ENCODE measurements at regions not wholly inside any gene's neighbourhood (a gene's known extent, or its start where the extent isn't known, plus 50 kb on each side); places are given as distances from the start of the nearest gene placed in this dataset.

- Mint-ChIP-seq H3K27me3 (peaks cover 0 to 38% of the 10 kb centered on the region in 2 donors), H3K36me3 (ENCODE audit: insufficient read depth) (peaks cover 3% of the 10 kb centered on the region), H3K4me3 (no peak overlapping the region), H3K27ac (no peak overlapping the region), H3K4me1 (ENCODE audit: low read depth in 2 of 2) (peaks cover 0 to 3% of the 10 kb centered on the region in 2 donors), H3K9me3 (no peaks in the 10 kb centered on the region)
- no peak for DNase-seq
- ATAC-seq (replicated peaks), result no peak
These were observed 144.8 kb upstream of the VANGL1 start for GRCh38 chr1:115496904-115497527.

DNA sequence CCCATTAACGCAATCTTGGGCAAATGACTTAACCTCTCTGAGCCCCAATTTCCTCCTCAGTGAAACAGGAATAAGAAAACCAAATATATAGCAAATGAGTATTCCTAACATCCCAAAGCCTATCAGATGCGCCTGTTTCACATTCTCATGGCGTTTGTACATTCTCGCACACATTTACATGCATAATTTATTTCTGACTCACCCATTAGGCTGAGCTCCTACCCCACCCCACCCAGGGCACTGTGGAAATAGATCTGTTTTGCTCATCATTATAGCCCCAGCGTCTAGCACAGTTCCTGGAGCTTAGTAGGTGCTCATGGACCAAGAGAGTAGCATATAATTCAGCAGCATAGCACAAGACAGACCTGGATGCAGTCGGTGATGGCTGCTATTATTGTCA is 146.1 kb upstream of the VANGL1 start:
- no peak overlapping the region for H3K27ac Mint-ChIP-seq
- no peak for DNase-seq
- H3K27me3 Mint-ChIP-seq, result peaks cover 0 to 29% of the 10 kb centered on the region in 2 donors
- H3K4me1 Mint-ChIP-seq (ENCODE audit: low read depth in 2 of 2), result peaks cover 0 to 3% of the 10 kb centered on the region in 2 donors
- H3K9me3 Mint-ChIP-seq, result no peaks in the 10 kb centered on the region
- no peak for ATAC-seq (replicated peaks)
- H3K4me3 Mint-ChIP-seq, result no peak overlapping the region
- H3K36me3 Mint-ChIP-seq (ENCODE audit: insufficient read depth), result peaks cover 3% of the 10 kb centered on the region

- Mint-ChIP-seq H3K9me3 (no peaks in the 10 kb centered on the region), H3K4me3 (no peak overlapping the region), H3K36me3 (ENCODE audit: insufficient read depth) (peaks cover 3% of the 10 kb centered on the region), H3K4me1 (ENCODE audit: low read depth in 2 of 2) (peaks cover 0 to 3% of the 10 kb centered on the region in 2 donors), H3K27me3 (peaks cover 0 to 29% of the 10 kb centered on the region in 2 donors), H3K27ac (no peak overlapping the region)
- DNase-seq, result no peak
- ATAC-seq (replicated peaks), result no peak
These were observed 146.7 kb upstream of the VANGL1 start for GRCh38 chr1:115495111-115495510.

DNA sequence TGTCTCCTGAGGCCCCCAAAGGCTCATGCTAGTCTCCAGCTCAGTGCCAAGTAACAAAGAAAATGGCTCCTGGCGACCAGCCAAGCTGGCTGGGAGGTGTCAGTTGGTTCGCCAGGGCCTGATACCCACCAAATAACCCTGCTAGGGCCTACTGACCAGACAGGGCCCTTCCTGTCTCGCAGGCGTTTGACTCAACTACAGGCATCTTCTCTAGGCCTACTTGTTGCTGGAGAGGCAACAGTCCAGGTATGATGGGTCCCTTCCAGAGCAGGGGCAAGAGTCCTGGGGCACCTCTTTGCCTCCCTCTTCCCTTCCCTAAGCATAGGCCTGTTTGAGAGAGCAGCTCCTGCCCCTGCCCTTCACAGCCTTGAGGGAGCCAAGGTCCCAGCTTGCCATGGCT is 147.9 kb upstream of the VANGL1 start:
- DNase-seq (no peak), ATAC-seq (replicated peaks) (no peak)
- Mint-ChIP-seq H3K36me3 (ENCODE audit: insufficient read depth) (peaks cover 3% of the 10 kb centered on the region), H3K27me3 (peaks cover 0 to 27% of the 10 kb centered on the region in 2 donors), H3K9me3 (no peaks in the 10 kb centered on the region), H3K27ac (no peak overlapping the region), H3K4me1 (ENCODE audit: low read depth in 2 of 2) (peaks cover 0 to 3% of the 10 kb centered on the region in 2 donors), H3K4me3 (no peak overlapping the region)

DNA sequence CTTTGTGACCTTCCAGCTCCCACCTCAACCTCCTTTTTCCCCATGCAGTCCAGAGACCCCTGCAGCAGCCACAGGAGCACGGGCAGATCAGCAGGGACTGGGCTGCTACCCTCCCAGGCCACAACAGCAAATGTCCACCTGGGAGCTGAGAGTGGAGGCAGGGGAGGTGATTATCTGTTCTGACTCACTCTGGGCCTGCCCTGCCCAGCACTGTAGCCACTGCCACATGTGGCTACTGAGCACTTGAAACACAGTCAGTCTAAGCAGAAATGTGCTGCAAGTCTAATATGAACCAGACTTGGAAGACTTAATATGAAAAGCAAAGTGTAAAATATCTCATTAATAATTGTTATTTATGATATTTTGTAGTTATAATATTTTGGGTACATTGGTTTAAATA is 148.9 kb upstream of the VANGL1 start:
- peaks cover 0 to 3% of the 10 kb centered on the region in 2 donors for H3K4me1 Mint-ChIP-seq (ENCODE audit: low read depth in 2 of 2)
- H3K9me3 Mint-ChIP-seq, result no peaks in the 10 kb centered on the region
- no peak overlapping the region for H3K27ac Mint-ChIP-seq
- H3K36me3 Mint-ChIP-seq (ENCODE audit: insufficient read depth), result peaks cover 3% of the 10 kb centered on the region
- H3K4me3 Mint-ChIP-seq, result no peak overlapping the region
- H3K27me3 Mint-ChIP-seq, result peaks cover 0 to 17% of the 10 kb centered on the region in 2 donors
- DNase-seq (no peak), ATAC-seq (replicated peaks) (no peak)

GRCh38 chr1:115492019-115492595 is 149.7 kb upstream of the VANGL1 start:
- no peak overlapping the region for H3K27ac Mint-ChIP-seq
- H3K4me3 Mint-ChIP-seq, result no peak overlapping the region
- H3K27me3 Mint-ChIP-seq, result peaks cover 0 to 12% of the 10 kb centered on the region in 2 donors
- no peaks in the 10 kb centered on the region for H3K9me3 Mint-ChIP-seq
- DNase-seq (no peak), ATAC-seq (replicated peaks) (no peak)
- peaks cover 0 to 3% of the 10 kb centered on the region in 2 donors for H3K4me1 Mint-ChIP-seq (ENCODE audit: low read depth in 2 of 2)
- peaks cover 3% of the 10 kb centered on the region for H3K36me3 Mint-ChIP-seq (ENCODE audit: insufficient read depth)

DNA sequence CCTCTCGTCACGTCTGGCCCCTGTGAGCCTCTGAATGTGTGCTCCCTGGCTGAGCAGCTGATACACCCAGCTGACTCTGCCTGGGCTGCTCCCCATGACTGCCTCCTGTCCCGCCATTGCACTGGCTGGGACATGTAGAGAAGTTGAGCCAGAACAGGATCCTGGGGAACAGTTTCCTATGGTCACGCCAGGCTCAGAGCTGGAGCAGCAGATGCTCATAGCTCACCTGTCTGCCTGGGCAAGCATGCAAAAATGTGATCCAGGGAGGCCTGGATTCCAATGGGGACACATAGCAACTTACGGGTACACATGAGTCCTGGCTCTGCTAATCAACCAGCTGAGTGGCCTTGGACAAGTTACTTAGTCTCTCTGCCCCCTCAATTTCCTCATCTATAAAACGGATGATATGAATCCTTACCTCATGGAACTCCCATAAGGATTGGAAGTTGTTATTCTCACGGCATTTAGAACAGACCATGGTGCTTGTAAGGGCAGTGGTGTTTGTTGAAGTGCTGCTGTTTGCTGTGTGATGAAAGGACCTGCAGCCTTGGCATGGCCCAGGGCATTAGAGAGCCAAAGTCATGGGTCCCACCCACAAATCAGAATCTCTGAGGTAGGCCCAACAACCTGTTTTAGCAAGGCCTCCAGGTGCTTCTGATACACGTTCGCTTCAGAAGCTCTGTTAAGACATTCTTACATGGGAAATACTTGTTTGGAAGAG is 150.3 kb upstream of the VANGL1 start:
- no peak for DNase-seq
- Mint-ChIP-seq H3K27me3 (peaks cover 5 to 15% of the 10 kb centered on the region in 2 donors), H3K4me1 (ENCODE audit: low read depth in 2 of 2) (peaks cover 0 to 3% of the 10 kb centered on the region in 2 donors), H3K27ac (no peak overlapping the region), H3K36me3 (ENCODE audit: insufficient read depth) (peaks cover 3% of the 10 kb centered on the region), H3K4me3 (no peak overlapping the region), H3K9me3 (no peaks in the 10 kb centered on the region)
- ATAC-seq (replicated peaks), result no peak

DNA sequence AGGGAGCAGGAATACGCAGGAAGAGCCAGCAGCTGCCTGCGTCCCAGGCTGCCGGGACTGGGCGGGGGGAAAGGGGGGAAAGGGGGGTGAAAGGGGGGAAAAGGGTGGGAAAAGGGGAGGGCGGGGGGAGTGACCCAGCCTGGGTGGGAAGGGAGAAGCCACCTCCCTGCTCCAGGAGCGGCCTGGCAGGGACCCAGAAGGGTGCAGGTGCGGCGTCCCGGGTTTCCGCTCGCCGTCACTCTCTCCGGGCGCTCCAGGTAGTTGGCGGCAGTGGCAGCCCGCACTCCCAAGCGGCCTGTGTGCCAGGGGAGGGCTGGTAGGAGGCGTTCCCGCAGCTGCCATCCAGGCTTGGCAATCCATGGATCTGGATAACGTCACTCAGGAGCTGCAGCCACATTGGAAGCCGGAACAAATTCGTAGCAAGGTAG is 141.0 kb upstream of the NGF start:
- H3K36me3 Mint-ChIP-seq (ENCODE audit: insufficient read depth), result no peaks in the 10 kb centered on the region
- no peaks in the 10 kb centered on the region for H3K9me3 Mint-ChIP-seq
- H3K4me3 Mint-ChIP-seq, result no peak overlapping the region
- no peak for ATAC-seq (replicated peaks)
- peaks cover 28 to 65% of the 10 kb centered on the region in 2 donors for H3K27me3 Mint-ChIP-seq
- H3K27ac Mint-ChIP-seq, result no peak overlapping the region
- peaks cover 0 to 2% of the 10 kb centered on the region in 2 donors for H3K4me1 Mint-ChIP-seq (ENCODE audit: low read depth in 2 of 2)
- no peak for DNase-seq

DNA sequence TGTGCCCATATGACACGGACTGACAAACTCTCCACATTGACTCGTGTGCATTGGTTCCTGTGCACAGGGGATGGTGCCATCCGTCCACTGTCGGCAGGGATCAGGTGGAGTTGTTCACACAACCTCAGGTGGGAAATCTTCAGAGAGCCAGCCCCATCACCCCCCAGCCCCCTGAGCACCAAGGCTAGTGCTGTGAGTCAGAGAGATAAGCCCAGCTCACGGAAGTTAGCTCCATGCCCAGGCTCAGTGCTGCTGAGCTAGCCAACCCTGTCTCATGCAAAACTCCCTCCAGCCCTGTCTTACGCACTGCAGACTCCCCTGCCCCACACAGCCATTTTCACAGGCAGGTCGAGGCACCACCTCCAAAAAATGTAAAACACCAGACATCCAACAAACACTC is 139.0 kb upstream of the NGF start:
- no peaks in the 10 kb centered on the region for H3K36me3 Mint-ChIP-seq (ENCODE audit: insufficient read depth)
- ATAC-seq (replicated peaks) (no peak), DNase-seq (no peak)
- H3K27ac Mint-ChIP-seq, result no peak overlapping the region
- H3K4me3 Mint-ChIP-seq, result no peak overlapping the region
- H3K4me1 Mint-ChIP-seq (ENCODE audit: low read depth in 2 of 2), result peaks cover 0 to 4% of the 10 kb centered on the region in 2 donors
- H3K27me3 Mint-ChIP-seq, result peaks cover 27 to 76% of the 10 kb centered on the region in 2 donors
- no peaks in the 10 kb centered on the region for H3K9me3 Mint-ChIP-seq

DNA sequence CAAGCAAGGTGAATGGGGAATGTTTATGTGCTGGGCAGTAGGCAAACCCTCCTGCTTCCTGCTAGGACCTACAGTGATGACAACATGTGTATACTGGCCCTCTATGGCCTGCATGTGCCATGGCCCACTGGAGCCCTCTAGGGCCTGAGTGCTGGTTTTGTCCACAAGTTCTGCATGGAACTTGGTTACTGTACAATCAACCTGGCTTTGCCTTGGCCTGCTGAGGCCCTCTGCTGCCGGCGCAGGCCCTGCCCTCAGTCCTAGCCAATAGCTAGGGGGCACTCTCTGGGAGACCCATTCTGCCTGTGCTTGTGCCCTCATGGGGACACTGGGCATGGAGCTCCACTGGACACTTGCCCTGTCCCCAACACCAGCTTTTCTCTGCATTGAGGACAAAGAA is 138.6 kb upstream of the NGF start:
- no peaks in the 10 kb centered on the region for H3K36me3 Mint-ChIP-seq (ENCODE audit: insufficient read depth)

GRCh38 chr1:115475901-115476300 is 137.9 kb upstream of the NGF start:
- H3K9me3 Mint-ChIP-seq, result no peaks in the 10 kb centered on the region
- H3K27me3 Mint-ChIP-seq, result peaks cover 27 to 68% of the 10 kb centered on the region in 2 donors
- H3K36me3 Mint-ChIP-seq (ENCODE audit: insufficient read depth), result no peaks in the 10 kb centered on the region
- peaks cover 0 to 4% of the 10 kb centered on the region in 2 donors for H3K4me1 Mint-ChIP-seq (ENCODE audit: low read depth in 2 of 2)
- H3K4me3 Mint-ChIP-seq, result no peak overlapping the region
- ATAC-seq (replicated peaks), result no peak
- DNase-seq, result no peak
- H3K27ac Mint-ChIP-seq, result no peak overlapping the region

More for the DNA sequence above, 138.6 kb upstream of the NGF start:
- H3K9me3 Mint-ChIP-seq, result no peaks in the 10 kb centered on the region
- H3K4me1 Mint-ChIP-seq (ENCODE audit: low read depth in 2 of 2), result peaks cover 0 to 4% of the 10 kb centered on the region in 2 donors
- peaks cover 27 to 75% of the 10 kb centered on the region in 2 donors for H3K27me3 Mint-ChIP-seq
- H3K27ac Mint-ChIP-seq, result no peak overlapping the region
- ATAC-seq (replicated peaks) (no peak), DNase-seq (no peak)
- no peak overlapping the region for H3K4me3 Mint-ChIP-seq

DNA sequence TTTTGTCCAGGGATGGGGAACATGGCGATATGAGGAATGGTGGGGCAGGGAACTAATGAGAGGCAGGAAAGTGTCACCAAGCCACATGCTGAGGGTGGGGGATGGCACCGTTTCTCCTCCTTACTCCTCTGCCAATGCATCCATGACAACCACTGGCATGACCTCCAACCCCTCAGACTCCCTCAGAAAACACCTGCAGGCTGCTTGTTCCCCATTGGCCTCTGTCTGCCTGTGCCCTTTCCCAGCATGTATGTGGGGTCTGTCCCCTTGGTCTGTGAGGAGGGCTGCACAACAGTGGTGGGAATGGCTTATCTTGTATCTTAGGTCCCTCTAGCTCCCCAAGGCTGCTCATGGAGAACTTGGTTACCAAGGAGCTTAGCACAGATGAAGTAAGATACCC is 137.2 kb upstream of the NGF start:
- Mint-ChIP-seq H3K36me3 (ENCODE audit: insufficient read depth) (no peaks in the 10 kb centered on the region), H3K9me3 (no peaks in the 10 kb centered on the region), H3K4me3 (no peak overlapping the region), H3K27me3 (peaks cover 22 to 64% of the 10 kb centered on the region in 2 donors), H3K4me1 (ENCODE audit: low read depth in 2 of 2) (peaks cover 0 to 5% of the 10 kb centered on the region in 2 donors), H3K27ac (no peak overlapping the region)
- DNase-seq (no peak), ATAC-seq (replicated peaks) (no peak)

GRCh38 chr1:115473986-115474565 is 136.0 kb upstream of the NGF start:
- Mint-ChIP-seq H3K27ac (no peak overlapping the region), H3K36me3 (ENCODE audit: insufficient read depth) (no peaks in the 10 kb centered on the region), H3K4me3 (no peak overlapping the region), H3K9me3 (no peaks in the 10 kb centered on the region), H3K27me3 (peaks cover 22 to 64% of the 10 kb centered on the region in 2 donors), H3K4me1 (ENCODE audit: low read depth in 2 of 2) (peaks cover 0 to 8% of the 10 kb centered on the region in 2 donors)
- ATAC-seq (replicated peaks) (no peak), DNase-seq (no peak)

Measured in effector memory CD8-positive, alpha-beta T cell (primary cell).